Fibroblast of lung (primary cell): ENCODE measurements at regions not wholly inside any gene's neighbourhood (a gene's known extent, or its start where the extent isn't known, plus 50 kb on each side); places are given as distances from the start of the nearest gene placed in this dataset.

Experiments used
- DNase-seq, 2 donors: peaks; one replicate each; pipeline versions ENCODE4 v3.0.0 to v3.0.0-alpha.2; 2010; ENCODE audit warnings: low read depth in 2 of 2
- H2AFZ ChIP-seq: 2 replicates; pipeline ENCODE4 v1.5.1; 2012; ENCODE audit warnings: low read length, control low read depth, inconsistent platforms
- H3K27ac ChIP-seq: 2 replicates; pipeline ENCODE4 v1.5.1; 2011; ENCODE audit warnings: low read length, control low read depth; ENCODE audit not compliant: insufficient read depth
- H3K27me3 ChIP-seq: 2 replicates; pipeline ENCODE4 v1.5.1; 2011; ENCODE audit warnings: mild to moderate bottlenecking, low read length; ENCODE audit not compliant: control insufficient read depth, insufficient read depth
- H3K36me3 ChIP-seq: 2 replicates; pipeline ENCODE4 v1.5.1; 2011; ENCODE audit warnings: low read length; ENCODE audit not compliant: control insufficient read depth, insufficient read depth
- H3K4me1 ChIP-seq: 2 replicates; pipeline ENCODE4 v1.5.1; 2011; ENCODE audit warnings: low read length; ENCODE audit not compliant: control insufficient read depth, insufficient read depth; ENCODE audit errors: extremely low read depth
- H3K4me2 ChIP-seq: 2 replicates; pipeline ENCODE4 v1.5.1; 2011; ENCODE audit warnings: low read length, control low read depth; ENCODE audit not compliant: insufficient read depth; ENCODE audit errors: extremely low read depth
- H3K4me3 ChIP-seq, 4 experiments: fragments of 200-600 bp in 1 of 4; sonication (generic) in 1 of 4; replicated peaks in 1 of 4; 2 replicates each; pipeline ENCODE4 v1.5.1; 2011 to 2016; ENCODE audit warnings: low read length in 4 of 4, low read depth in 3 of 4, mild to moderate bottlenecking in 3 of 4, control low read depth in 2 of 4, inconsistent platforms in 1 of 4, mixed read lengths in 1 of 4; ENCODE audit not compliant: insufficient read depth in 1 of 4; ENCODE audit errors: control extremely low read depth in 1 of 4
- H3K79me2 ChIP-seq: 2 replicates; pipeline ENCODE4 v1.5.1; 2012; ENCODE audit warnings: mild to moderate bottlenecking, low read length, inconsistent platforms; ENCODE audit not compliant: control insufficient read depth, insufficient read depth
- H3K9ac ChIP-seq: 2 replicates; pipeline ENCODE4 v1.5.1; 2011; ENCODE audit warnings: mild to moderate bottlenecking, low read length, control low read depth; ENCODE audit not compliant: insufficient read depth
- H3K9me3 ChIP-seq: 2 replicates; pipeline ENCODE4 v1.5.1; 2012; ENCODE audit warnings: low read depth, low read length; ENCODE audit not compliant: control insufficient read depth, insufficient read depth
- H4K20me1 ChIP-seq: 2 replicates; pipeline ENCODE4 v1.5.1; 2011; ENCODE audit warnings: low read length; ENCODE audit not compliant: control insufficient read depth, insufficient read depth; ENCODE audit errors: extremely low read depth
- EZH2 ChIP-seq: IDR thresholded peaks from 2 replicates; pipeline ENCODE4 v1.5.1; 2012; ENCODE audit warnings: low read length, control low read depth, mild to moderate bottlenecking; ENCODE audit errors: missing control alignments
- TF ChIP-seq, protein P1 (sequence below), 2 donors: IDR thresholded peaks in 1 of 2; conservative IDR thresholded peaks in 1 of 2; 1 replicate in 1 of 2; 2 replicates in 1 of 2; pipeline ENCODE4 v1.5.1; 2011 to 2012; ENCODE audit warnings: low read length in 2 of 2, control low read depth in 1 of 2, inconsistent platforms in 1 of 2, low read depth in 1 of 2, mild to moderate bottlenecking in 1 of 2

DNA sequence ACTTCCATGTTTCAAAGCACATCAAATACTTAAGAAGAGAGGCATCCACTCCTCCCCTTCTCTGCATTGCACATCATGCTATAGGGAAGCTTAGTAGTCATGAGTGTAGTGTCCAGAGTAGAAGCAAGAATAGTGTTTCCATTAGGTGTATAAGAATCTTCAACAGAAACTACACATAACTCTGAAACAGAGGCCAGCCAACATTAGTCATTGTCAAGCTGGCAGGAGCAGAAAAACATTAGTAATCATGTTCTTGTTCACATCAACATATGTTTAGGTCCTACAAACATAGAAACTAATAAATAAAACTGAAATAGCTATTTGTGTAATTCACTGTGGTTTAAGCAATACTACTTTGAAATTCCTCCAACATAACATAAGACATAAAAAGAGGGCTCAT lies 370.2 kb downstream of the PPP1R3A start:
- no peaks in the 10 kb centered on the region for H3K4me1 ChIP-seq
- H4K20me1 ChIP-seq: no peaks in the 10 kb centered on the region
- no peak overlapping the region for H2AFZ ChIP-seq
- H3K4me2 ChIP-seq: no peak overlapping the region
- H3K9me3 ChIP-seq: no peaks in the 10 kb centered on the region
- H3K27me3 ChIP-seq: no peaks in the 10 kb centered on the region
- H3K27ac ChIP-seq: no peak overlapping the region
- H3K9ac ChIP-seq: no peak overlapping the region
- TF ChIP-seq, protein P1, sequence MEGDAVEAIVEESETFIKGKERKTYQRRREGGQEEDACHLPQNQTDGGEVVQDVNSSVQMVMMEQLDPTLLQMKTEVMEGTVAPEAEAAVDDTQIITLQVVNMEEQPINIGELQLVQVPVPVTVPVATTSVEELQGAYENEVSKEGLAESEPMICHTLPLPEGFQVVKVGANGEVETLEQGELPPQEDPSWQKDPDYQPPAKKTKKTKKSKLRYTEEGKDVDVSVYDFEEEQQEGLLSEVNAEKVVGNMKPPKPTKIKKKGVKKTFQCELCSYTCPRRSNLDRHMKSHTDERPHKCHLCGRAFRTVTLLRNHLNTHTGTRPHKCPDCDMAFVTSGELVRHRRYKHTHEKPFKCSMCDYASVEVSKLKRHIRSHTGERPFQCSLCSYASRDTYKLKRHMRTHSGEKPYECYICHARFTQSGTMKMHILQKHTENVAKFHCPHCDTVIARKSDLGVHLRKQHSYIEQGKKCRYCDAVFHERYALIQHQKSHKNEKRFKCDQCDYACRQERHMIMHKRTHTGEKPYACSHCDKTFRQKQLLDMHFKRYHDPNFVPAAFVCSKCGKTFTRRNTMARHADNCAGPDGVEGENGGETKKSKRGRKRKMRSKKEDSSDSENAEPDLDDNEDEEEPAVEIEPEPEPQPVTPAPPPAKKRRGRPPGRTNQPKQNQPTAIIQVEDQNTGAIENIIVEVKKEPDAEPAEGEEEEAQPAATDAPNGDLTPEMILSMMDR (conservative IDR thresholded peaks at IDR 0.05 in 1 of 2, IDR thresholded peaks at IDR 0.05 in 1 of 2; ENCODE audit: low read depth in 1 of 2, low read length in 2 of 2): no peak
- no peak for TF ChIP-seq EZH2
- DNase-seq: no peak
- no peaks in the 10 kb centered on the region for H3K36me3 ChIP-seq
- no peaks in the 10 kb centered on the region for H3K79me2 ChIP-seq
- H3K4me3 ChIP-seq: no peak overlapping the region

DNA sequence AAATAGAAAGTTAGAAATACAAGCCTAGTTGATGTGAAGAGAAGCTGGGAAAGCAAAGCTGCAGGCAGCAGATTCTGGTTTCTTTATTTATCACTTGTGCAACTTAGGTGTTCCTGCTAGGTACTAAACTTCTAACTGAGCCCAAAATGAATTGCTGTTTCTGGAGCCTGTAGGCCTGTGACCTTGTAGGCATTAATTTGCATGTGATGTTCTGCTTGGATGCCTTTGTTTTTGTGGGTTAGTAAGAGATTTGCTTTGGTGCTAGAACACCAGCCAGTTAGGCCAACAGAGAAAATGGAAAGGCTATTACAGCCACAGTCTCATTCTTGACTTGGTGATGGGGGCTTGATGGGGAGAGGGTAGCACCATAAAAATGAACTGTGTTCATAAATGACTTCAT lies 370.7 kb downstream of the PPP1R3A start:
- Histone ChIP-seq H2AFZ (no peak overlapping the region), H3K4me2 (no peak overlapping the region), H3K9me3 (no peaks in the 10 kb centered on the region), H4K20me1 (no peaks in the 10 kb centered on the region), H3K27ac (no peak overlapping the region), H3K4me3 (no peak overlapping the region), H3K9ac (no peak overlapping the region), H3K27me3 (no peaks in the 10 kb centered on the region), H3K36me3 (no peaks in the 10 kb centered on the region), H3K79me2 (no peaks in the 10 kb centered on the region), H3K4me1 (no peaks in the 10 kb centered on the region)
- DNase-seq: no peak
- TF ChIP-seq EZH2: no peak
- TF ChIP-seq, protein P1 (conservative IDR thresholded peaks at IDR 0.05 in 1 of 2, IDR thresholded peaks at IDR 0.05 in 1 of 2; ENCODE audit: low read depth in 1 of 2, low read length in 2 of 2): no peak

DNA sequence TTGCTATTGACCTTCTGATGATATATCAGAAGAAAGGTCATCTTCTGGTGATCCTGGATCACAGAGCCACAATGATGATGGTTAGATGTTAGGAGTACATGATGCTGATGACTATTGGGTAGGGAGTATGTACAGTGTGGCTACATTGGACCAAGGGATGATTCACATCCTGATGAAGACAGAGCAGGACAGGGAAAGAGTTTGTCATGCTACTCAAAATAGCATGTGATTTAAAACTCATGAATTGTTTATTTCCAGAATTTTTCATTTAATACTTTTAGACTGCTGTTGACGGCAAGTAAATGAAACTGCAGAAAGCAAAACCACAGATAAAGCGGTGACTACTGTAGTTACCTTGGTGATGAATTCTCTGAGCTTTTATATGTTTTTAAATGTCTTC lies 397.3 kb downstream of the PPP1R3A start:
- TF ChIP-seq, protein P1 (conservative IDR thresholded peaks at IDR 0.05 in 1 of 2, IDR thresholded peaks at IDR 0.05 in 1 of 2; ENCODE audit: low read depth in 1 of 2, low read length in 2 of 2): no peak
- TF ChIP-seq EZH2: no peak
- peak; percentile 1 to 4 for DNase-seq
- no peaks in the 10 kb centered on the region for H3K36me3 ChIP-seq
- no peak overlapping the region for H3K27ac ChIP-seq
- H2AFZ ChIP-seq: no peak overlapping the region
- no peak overlapping the region for H3K9ac ChIP-seq
- no peaks in the 10 kb centered on the region for H4K20me1 ChIP-seq
- H3K4me1 ChIP-seq: no peaks in the 10 kb centered on the region
- no peak overlapping the region for H3K4me3 ChIP-seq
- no peak overlapping the region for H3K4me2 ChIP-seq
- no peaks in the 10 kb centered on the region for H3K79me2 ChIP-seq
- no peaks in the 10 kb centered on the region for H3K9me3 ChIP-seq
- no peaks in the 10 kb centered on the region for H3K27me3 ChIP-seq
